HepG2 (cell line): ENCODE measurements at regions not wholly inside any gene's neighbourhood (a gene's known extent, or its start where the extent isn't known, plus 50 kb on each side); places are given as distances from the start of the nearest gene placed in this dataset.

Source experiments
- ATAC-seq: fragments of 200-7000 bp; cut with Tn5 transposase; 3 replicates; pipeline ENCODE4 v1.9.1; 2020; ENCODE audit warnings: mild to moderate bottlenecking, moderate library complexity
- BruUV-seq: library from RNA; stranded (reverse); fragments of 400-500 nt; replicated peaks from 2 replicates; lab custom pipeline; 2021; lab: Mats Ljungman, UMichigan
- CTCF ChIA-PET: fragments of 300-600 bp; formaldehyde crosslinking; extraction: SDS; loops from one replicate; lab custom pipeline; 2021; ENCODE audit warnings: low total read pairs, inconsistent platforms, low intra/inter-chr PET ratio; lab: Yijun Ruan, JAX
- POLR2A ChIA-PET: fragments of 350-600 bp; sonication (Branson Sonifier 250); formaldehyde crosslinking; loops from one replicate; lab custom pipeline; 2020; ENCODE audit warnings: antibody characterized with exemption, inconsistent platforms; lab: Yijun Ruan, JAX
- DNase-seq: peaks from one replicate; pipeline ENCODE4 v3.0.0-alpha.2; 2015; ENCODE audit warnings: low spot score
- FAIRE-seq: peaks from 3 replicates; lab custom pipeline; 2011; peaks lifted over from hg19 to GRCh38; lab: Jason Lieb, UNC
- H2AFZ ChIP-seq: one replicate; pipeline ENCODE4 v1.6.1; 2011; ENCODE audit warnings: low read length, inconsistent platforms
- H3K27ac ChIP-seq: fragments of 300-600 bp; 3 replicates; pipeline ENCODE4 v1.8.0; 2011; ENCODE audit warnings: mixed run types, mild to moderate bottlenecking, mixed read lengths, low read length, inconsistent platforms; ENCODE audit not compliant: insufficient read depth; ENCODE audit errors: extremely low read length
- H3K27me3 ChIP-seq, 2 experiments: fragments of 200-600 bp in 1 of 2; 2 replicates in 1 of 2; 3 replicates in 1 of 2; pipeline versions ENCODE4 v1.6.0 to v1.8.0; 2011; ENCODE audit warnings: low read length in 2 of 2, mild to moderate bottlenecking in 2 of 2, moderate library complexity in 2 of 2, inconsistent platforms in 1 of 2; ENCODE audit not compliant: insufficient read depth in 2 of 2, control insufficient read depth in 1 of 2
- H3K36me3 ChIP-seq, 2 experiments: fragments of 200-600 bp in 1 of 2; replicated peaks in 1 of 2; 2 replicates in 1 of 2; 3 replicates in 1 of 2; pipeline versions ENCODE4 v1.5.1 to v1.8.0; 2011; ENCODE audit warnings: low read length in 2 of 2, inconsistent platforms in 1 of 2; ENCODE audit not compliant: insufficient read depth in 2 of 2, control insufficient read depth in 1 of 2
- H3K4me1 ChIP-seq: 2 replicates; pipeline ENCODE4 v1.5.1; 2012; ENCODE audit warnings: low read length, inconsistent platforms; ENCODE audit not compliant: insufficient read depth
- H3K4me2 ChIP-seq: 2 replicates; pipeline ENCODE4 v1.6.0; 2011; ENCODE audit warnings: low read depth, low read length, inconsistent platforms
- H3K4me3 ChIP-seq, 3 experiments: fragments of 200-600 bp in 1 of 3; sonication (generic), shearing (Covaris generic) in 1 of 3; replicated peaks in 1 of 3; 2 replicates each; pipeline ENCODE4 v1.5.1; 2011 to 2016; ENCODE audit warnings: low read length in 3 of 3, inconsistent platforms in 2 of 3, low read depth in 2 of 3, mild to moderate bottlenecking in 2 of 3, control low read depth in 1 of 3, mixed read lengths in 1 of 3; ENCODE audit not compliant: insufficient read depth in 1 of 3
- H3K79me2 ChIP-seq: one replicate; pipeline ENCODE4 v1.6.1; 2011; ENCODE audit warnings: low read length, inconsistent platforms; ENCODE audit not compliant: insufficient read depth
- H3K9ac ChIP-seq: 2 replicates; pipeline ENCODE4 v1.6.0; 2011; ENCODE audit warnings: mild to moderate bottlenecking, low read depth, low read length, inconsistent platforms; ENCODE audit not compliant: insufficient read depth
- H3K9me3 ChIP-seq: 2 replicates; pipeline ENCODE4 v1.5.1; 2012; ENCODE audit warnings: mild to moderate bottlenecking, low read length
- H4K20me1 ChIP-seq: 2 replicates; pipeline ENCODE4 v1.6.0; 2011; ENCODE audit warnings: inconsistent platforms, mild to moderate bottlenecking, low read length, moderate library complexity; ENCODE audit not compliant: insufficient read depth
- KDM2A ChIP-seq: sonication (generic); formaldehyde crosslinking; IDR thresholded peaks from 2 replicates; pipeline ENCODE4 v1.4.0; 2020; ENCODE audit warnings: low read depth, missing genetic modification reagents, borderline replicate concordance
- NCOA5 ChIP-seq: sonication (generic); formaldehyde crosslinking; IDR thresholded peaks from 2 replicates; pipeline ENCODE4 v1.4.0; 2020; ENCODE audit warnings: missing genetic modification reagents
- NRL ChIP-seq: sonication (generic); formaldehyde crosslinking; IDR thresholded peaks from 2 replicates; pipeline ENCODE4 v1.5.0; 2020; ENCODE audit warnings: missing genetic modification reagents, mild to moderate bottlenecking, moderate library complexity, borderline replicate concordance
- SNAPC2 ChIP-seq: sonication (generic); formaldehyde crosslinking; IDR thresholded peaks from 2 replicates; pipeline ENCODE4 v1.8.1; 2022; ENCODE audit warnings: mild to moderate bottlenecking, missing genetic modification reagents
- ZBTB7B ChIP-seq: sonication (generic); formaldehyde crosslinking; IDR thresholded peaks from 2 replicates; pipeline ENCODE4 v1.4.0; 2020; ENCODE audit warnings: missing genetic modification reagents
- ZNF256 ChIP-seq: sonication (generic); formaldehyde crosslinking; conservative IDR thresholded peaks from 2 replicates; pipeline ENCODE4 v1.4.0; 2020; ENCODE audit warnings: missing genetic modification reagents
- ZNF292 ChIP-seq: sonication (generic); formaldehyde crosslinking; IDR thresholded peaks from 2 replicates; pipeline ENCODE4 v1.8.1; 2022; ENCODE audit warnings: mild to moderate bottlenecking, low read depth, missing genetic modification reagents, borderline replicate concordance
- ZNF543 ChIP-seq: sonication (generic); formaldehyde crosslinking; IDR thresholded peaks from 2 replicates; pipeline ENCODE4 v1.4.0; 2020; ENCODE audit warnings: mild to moderate bottlenecking, missing genetic modification reagents
- WGBS: methylation state at CpG from one replicate; pipeline ENCODE4 v1.1.6; 2017; ENCODE audit warnings: low lambda C conversion rate; 5-methylcytosine and 5-hydroxymethylcytosine counted together
- in situ Hi-C: cut with HindIII; loops from 2 replicates; pipeline ENCODE4 v1.10.0; 2017; ENCODE audit warnings: low pct_unique_long_range_greater_than_20kb; ENCODE audit not compliant: extremely low pct_ligation_motif_present
- intact Hi-C: fragments of 100-400 bp; cut with micrococcal nuclease; formaldehyde crosslinking; loops from one replicate; pipeline ENCODE4 v1.10.0; 2022; ENCODE audit not compliant: unreplicated experiment
- TF ChIP-seq, protein P1 (sequence below): sonication (generic); formaldehyde crosslinking; IDR thresholded peaks from 2 replicates; pipeline ENCODE4 v1.4.0; 2020; ENCODE audit warnings: mild to moderate bottlenecking, missing genetic modification reagents
- TF ChIP-seq, protein P2 (sequence below): IDR thresholded peaks from 2 replicates; pipeline ENCODE4 v1.6.1; 2012; ENCODE audit warnings: low read depth, low read length, improper control_type of control experiment
- TF ChIP-seq, protein P3 (sequence below): sonication (generic); formaldehyde crosslinking; IDR thresholded peaks from 2 replicates; pipeline ENCODE4 v1.4.0; 2020; ENCODE audit warnings: mild to moderate bottlenecking, missing genetic modification reagents

DNA sequence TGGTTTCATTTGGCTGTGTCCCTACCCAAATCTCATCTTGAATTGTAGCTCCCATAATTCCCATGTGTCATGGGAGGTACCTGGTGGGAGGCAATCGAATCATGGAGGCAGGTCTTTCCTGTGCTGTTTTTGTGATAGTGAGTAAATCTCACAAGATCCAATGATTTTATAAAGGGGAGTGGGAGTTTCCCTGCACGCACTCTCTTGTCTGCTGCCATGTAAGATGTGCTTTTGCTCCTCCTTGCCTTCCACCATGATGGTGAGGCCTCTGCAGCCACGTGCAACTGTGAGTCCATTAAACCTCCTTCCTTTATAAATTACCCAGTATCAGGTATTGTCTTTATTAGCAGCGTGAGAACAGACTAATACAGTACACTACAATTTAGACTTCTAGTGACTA lies 67.5 kb upstream of the LINC01488 start:
- no peak overlapping the region for H3K27ac ChIP-seq
- POLR2A ChIA-PET, result no interaction called here
- no peaks in the 10 kb centered on the region for H3K79me2 ChIP-seq
- H3K4me3 ChIP-seq, result no peak overlapping the region
- FAIRE-seq (no peak), ATAC-seq (no peak)
- no peaks in the 10 kb centered on the region for H3K4me1 ChIP-seq
- H3K4me2 ChIP-seq, result no peak overlapping the region
- TF ChIP-seq, protein P1, sequence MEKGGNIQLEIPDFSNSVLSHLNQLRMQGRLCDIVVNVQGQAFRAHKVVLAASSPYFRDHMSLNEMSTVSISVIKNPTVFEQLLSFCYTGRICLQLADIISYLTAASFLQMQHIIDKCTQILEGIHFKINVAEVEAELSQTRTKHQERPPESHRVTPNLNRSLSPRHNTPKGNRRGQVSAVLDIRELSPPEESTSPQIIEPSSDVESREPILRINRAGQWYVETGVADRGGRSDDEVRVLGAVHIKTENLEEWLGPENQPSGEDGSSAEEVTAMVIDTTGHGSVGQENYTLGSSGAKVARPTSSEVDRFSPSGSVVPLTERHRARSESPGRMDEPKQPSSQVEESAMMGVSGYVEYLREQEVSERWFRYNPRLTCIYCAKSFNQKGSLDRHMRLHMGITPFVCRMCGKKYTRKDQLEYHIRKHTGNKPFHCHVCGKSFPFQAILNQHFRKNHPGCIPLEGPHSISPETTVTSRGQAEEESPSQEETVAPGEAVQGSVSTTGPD (CRISPR knock-in tag), result no peak
- TF ChIP-seq, protein P2, sequence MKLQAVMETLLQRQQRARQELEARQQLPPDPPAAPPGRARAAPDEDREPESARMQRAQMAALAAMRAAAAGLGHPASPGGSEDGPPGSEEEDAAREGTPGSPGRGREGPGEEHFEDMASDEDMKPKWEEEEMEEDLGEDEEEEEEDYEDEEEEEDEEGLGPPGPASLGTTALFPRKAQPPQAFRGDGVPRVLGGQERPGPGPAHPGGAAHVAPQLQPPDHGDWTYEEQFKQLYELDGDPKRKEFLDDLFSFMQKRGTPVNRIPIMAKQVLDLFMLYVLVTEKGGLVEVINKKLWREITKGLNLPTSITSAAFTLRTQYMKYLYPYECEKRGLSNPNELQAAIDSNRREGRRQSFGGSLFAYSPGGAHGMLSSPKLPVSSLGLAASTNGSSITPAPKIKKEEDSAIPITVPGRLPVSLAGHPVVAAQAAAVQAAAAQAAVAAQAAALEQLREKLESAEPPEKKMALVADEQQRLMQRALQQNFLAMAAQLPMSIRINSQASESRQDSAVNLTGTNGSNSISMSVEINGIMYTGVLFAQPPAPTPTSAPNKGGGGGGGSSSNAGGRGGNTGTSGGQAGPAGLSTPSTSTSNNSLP, result no peak
- no peak for TF ChIP-seq NRL (CRISPR knock-in tag)
- no peak for TF ChIP-seq SNAPC2 (CRISPR knock-in tag)
- TF ChIP-seq ZNF292, result no peak
- no peak for TF ChIP-seq ZNF256 (CRISPR knock-in tag)
- no peak for TF ChIP-seq NCOA5 (CRISPR knock-in tag)
- TF ChIP-seq, protein P3, sequence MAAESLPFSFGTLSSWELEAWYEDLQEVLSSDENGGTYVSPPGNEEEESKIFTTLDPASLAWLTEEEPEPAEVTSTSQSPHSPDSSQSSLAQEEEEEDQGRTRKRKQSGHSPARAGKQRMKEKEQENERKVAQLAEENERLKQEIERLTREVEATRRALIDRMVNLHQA, result no peak
- TF ChIP-seq KDM2A (CRISPR knock-in tag), result no peak
- TF ChIP-seq ZBTB7B, result no peak
- TF ChIP-seq ZNF543 (CRISPR knock-in tag), result no peak
- TF ChIP-seq, all 625 proteins: peak for 0
- in situ Hi-C loops, result no loop called here
- no peaks in the 10 kb centered on the region for H3K36me3 ChIP-seq
- H3K9me3 ChIP-seq, result no peaks in the 10 kb centered on the region
- no peak overlapping the region for H2AFZ ChIP-seq
- intact Hi-C loops, result no loop called here
- H3K9ac ChIP-seq, result no peak overlapping the region
- DNase-seq, result no peak
- BruUV-seq, result no TSS peak
- H4K20me1 ChIP-seq, result no peaks in the 10 kb centered on the region
- WGBS, result 47% methylated on average over 4 of the region's 4 CpGs
- CTCF ChIA-PET, result no interaction called here
- 0 out of 5 replicates have a peak, but pooled peaks cover 0 to 3% of the 10 kb centered on the region in 2 experiments for H3K27me3 ChIP-seq
